ENCODE measurements at regions not wholly inside any gene's neighbourhood (a gene's known extent, or its start where the extent isn't known, plus 50 kb on each side); places are given as distances from the start of the nearest gene placed in this dataset.
"Not testable (repeated sequence)": the region's sequence is repeated elsewhere in the genome, so short reads cannot be mapped to it uniquely, and the experiment has no call there.

DNA sequence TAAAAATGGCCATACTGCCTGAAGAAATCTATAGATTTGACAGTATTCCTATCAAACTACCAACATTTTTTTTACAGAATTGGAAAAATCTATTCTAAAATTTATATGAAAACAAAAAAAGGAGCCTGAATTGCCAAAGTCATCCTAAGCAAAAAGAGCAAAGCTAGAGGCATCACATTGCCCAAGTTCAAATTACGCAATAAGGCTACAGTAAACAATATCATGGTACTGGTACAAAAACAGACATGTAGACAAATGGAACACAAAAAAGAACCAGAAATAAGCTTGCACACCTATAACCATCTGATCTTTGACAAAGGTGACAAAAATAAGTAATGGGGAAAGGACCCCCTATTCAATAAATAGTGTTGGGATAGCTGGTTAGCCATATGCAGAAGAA is 50.2 kb upstream of the THSD7B start:
- no peak for DNase-seq (ENCODE audit: low read depth)

DNA sequence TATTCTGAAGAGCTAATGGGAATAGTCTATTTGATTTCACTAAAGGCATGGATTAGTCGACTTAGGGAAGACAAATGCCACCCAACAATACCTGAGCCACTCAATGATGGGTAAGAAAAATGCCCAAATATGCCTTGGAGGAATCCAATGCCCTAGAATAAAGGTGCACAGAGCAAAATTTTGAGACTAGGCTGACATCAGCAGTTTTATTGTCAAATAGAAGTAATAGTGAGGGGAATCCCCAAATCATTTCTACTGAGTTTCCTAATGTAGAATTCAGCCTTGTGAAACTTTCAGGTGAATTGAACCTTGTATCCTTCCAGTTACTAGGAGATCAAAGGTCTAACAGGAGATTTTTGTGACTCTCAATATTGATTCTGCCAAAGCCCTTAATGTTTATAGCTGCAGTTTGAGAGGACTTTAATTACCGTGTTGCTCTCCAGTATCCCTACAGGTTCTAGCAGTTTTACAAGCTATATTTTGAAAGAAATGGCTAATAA is 50.8 kb upstream of the THSD7B start:
- DNase-seq (ENCODE audit: low read depth), result no peak

DNA sequence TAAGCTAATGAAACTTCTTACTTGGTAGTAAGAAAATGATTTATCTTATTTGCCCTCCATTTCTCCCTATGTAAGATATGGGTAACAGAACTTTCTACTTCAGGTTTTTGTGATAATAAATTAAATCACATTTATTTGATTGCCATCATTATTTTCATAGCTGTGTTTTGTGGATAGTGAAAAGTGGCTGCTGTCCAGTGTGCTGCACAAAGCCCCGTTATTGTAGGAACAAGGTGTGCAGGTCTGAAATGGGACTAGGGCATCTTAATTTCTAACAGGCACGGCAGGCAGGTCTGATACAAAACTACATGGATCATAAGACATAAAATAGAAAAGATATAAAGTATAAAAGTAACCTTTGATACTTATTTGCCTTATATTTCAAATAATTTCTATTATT is 51.6 kb upstream of the THSD7B start:
- no peak for DNase-seq (ENCODE audit: low read depth)

DNA sequence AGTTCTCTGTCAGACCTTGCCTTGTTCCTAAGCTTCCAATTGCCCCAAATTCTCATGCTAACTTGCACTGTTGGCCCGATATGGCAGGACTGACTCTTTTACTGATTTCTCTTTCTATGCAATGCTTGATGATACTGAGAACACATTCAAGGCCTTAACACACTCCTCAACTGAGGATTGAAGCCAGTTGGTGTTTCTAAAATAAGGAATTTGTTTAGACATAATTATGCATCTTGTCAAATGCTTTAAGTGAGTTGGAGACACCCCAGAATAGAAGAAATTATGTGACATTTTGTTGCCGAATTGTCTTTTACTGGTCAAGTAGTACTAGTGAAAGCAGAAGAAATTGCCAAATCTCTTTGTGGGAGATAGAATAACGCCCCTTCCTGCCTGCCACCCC is 60.0 kb upstream of the THSD7B start:
- no peak for DNase-seq (ENCODE audit: low read depth)

DNA sequence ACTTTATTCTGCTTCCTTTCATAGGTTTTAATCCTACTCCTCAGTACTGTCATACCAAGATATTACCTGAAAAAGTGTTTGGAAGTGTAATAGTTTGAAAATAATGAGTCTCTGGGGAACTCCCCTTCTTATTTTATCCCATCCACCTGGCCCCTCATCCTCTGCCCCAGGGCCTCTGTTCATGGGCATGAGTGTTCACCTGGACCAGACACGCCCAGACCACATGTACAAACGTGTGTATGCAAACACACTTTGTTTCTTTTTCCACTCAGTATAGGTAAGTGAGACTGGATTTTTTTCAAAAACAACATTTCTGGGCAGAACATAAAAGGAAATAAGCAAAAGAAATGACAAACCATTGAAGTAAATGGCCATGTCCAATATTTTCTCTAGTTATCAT is 62.1 kb upstream of the THSD7B start:
- DNase-seq (ENCODE audit: low read depth), result no peak

DNA sequence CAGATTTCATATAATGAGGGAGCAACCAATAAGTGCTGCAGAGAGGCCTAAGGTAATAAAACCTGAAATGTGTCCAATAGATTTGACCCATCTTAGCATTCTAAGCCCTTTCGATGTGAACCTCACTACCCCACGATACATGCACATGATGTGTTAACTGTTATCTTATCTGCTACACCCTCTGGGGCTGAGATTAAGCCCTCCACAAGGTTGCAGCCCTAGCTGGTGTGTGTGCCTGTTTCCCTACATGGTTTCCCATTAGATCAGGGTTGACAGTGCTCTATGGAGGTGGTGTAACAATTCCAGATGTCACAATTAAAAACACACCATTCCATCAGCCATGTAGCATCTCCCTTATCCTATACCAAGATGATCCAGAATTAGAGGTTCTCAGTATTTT is 68.9 kb upstream of the THSD7B start:
- DNase-seq (ENCODE audit: low read depth), result no peak

DNA sequence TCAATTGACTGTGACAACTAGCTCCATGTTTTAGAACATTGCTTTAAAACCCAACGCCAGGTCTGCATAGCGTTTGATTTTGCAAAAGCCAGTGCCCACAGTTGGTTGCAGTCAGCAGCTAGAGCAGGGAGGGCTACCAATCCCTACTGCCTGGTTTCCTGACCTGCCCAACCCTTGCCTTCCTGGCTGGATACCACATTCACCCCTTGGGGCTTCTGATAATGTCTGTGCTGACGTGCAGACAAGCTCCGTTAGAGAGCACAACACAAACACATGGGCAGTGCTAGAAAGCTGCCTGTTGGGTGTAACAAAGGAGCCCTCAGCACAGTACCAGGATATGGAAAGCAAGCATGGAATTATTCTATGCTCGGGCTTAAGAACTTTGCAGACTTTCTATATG is 71.4 kb upstream of the THSD7B start:
- no peak for DNase-seq (ENCODE audit: low read depth)

DNA sequence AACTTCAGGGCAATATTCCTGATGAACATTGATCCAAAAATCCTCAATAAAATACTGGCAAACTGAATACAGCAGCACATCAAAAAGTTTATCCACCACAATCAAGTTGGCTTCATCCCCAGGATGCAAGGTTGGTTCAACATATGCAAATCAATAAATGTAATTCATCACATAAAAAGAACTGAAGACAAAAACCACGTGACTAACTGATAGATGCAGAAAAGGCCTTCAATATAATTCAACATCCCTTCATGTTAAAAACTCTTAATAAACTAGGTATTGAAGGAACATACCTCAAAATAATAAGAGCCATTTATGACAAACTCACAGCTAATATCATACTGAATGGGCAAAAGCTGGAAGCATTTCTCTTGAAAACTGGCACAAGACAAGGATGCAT is 85.3 kb upstream of the THSD7B start:
- not testable (repeated sequence) for DNase-seq (ENCODE audit: low read depth)

DNA sequence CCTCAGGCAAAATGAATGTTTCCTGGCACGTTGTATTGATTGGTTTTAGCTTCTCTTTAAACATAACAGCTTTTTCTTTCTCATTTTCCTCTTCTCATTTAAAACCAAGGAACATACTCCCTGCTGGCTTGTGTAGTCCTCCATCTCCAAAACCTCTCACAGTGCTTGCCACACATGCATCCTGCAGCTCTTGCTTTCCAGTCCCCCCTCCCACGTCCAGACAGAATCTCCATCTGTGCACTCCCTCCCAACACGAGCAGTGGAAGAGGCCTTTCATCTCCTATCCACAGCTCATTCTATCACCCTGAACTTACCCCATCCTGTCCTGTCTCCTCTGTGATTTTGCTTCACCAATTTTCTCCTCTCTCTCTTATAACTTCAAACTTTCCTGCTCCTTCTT is 99.6 kb upstream of the THSD7B start:
- no peak for DNase-seq (ENCODE audit: low read depth)

DNA sequence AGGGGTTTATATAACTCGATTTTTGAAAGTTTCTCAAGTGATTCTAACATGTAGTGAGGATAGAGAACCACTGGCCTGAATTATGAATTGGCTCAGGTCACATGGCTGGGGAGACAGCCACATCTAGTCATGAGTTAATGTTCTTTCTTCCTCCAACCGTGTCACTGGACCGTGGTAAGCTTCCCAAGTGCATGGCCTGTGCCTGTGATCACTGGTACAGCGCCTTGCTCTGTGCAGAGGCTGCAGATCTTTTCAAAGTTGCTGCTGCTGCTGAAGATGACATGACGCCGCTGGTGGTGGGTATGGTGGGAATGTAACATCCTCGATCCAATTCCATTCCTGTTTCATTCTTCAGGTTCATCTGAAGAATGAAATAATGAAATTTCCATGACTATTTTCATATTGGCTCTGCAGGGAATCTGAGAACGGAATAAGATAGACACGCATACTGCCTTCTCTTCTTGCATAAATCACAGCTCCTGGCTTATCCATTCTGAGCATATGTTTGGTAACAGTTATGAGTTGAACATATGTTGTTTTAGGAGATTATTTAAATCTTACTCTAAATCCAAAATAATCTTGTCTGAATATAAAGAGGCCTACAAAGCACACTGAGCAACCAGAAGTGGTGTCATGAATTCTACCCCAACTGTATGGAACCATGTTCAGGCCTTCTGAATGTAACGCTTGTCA is 100.5 kb upstream of the THSD7B start:
- DNase-seq (ENCODE audit: low read depth), result no peak

DNA sequence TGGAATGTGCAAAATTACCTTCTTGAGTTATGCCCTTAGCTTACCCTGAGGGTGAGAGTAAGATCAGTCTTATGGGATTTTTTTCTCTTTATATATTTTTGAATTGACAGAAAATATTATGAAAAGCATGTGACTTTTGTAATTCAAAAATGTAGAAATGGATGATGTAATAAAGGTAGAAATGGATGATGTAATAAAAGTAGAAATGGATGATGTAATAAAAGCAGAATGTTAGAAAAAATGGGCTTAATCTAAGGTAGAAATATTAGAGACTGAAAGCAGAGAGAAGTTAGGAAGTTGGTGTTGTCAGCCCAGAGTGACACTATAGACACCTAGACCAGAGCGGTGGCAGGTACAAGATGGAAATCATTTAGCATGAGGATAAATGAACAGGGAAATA is 107.1 kb upstream of the THSD7B start:
- DNase-seq (ENCODE audit: low read depth), result no peak

DNA sequence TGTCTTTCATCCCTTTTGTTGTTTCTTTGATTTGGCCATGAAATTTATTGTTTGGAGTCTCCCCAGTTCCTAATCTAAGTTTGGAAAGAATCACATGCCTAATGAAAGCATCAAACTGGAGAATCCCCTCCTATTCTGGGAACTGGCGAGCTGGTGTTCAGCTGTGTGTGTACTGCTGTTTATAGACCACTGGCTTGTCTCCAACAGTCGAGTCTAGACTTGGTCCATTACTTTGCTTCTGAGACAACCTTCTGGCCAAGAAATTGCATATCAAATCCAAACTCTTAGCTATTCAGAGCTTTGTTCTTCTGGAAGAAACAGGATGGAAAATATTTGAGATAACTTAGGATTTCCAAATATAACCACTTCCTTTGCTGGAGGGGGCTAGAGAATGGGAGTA is 111.5 kb upstream of the THSD7B start:
- no peak for DNase-seq (ENCODE audit: low read depth)

DNA sequence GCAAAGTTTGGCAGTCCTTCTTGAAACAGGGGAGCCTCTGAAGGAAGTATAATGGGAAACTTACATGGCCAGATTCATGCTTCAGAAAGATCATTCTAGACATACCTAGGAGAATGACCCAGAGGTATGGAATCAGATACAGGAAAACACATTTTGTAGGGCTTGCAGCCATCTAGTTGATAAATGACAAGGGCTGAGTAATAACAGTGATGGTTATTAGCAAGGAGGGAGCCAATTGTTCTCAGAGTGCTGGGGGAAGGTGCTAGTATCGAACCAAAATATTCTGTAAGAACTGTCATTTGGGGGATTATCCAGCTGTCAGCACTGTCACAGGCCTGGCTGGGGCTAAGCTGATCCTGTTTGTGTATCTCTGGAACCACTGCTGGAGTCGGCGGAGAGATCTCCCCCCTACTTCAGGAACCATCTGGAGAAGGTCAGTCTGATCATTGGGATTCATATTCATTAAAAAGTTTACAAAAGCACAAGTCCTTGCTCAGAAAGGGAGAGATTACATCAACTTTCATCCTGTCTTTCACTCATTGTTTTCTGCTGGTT is 113.8 kb upstream of the THSD7B start:
- DNase-seq (ENCODE audit: low read depth), result no peak

DNA sequence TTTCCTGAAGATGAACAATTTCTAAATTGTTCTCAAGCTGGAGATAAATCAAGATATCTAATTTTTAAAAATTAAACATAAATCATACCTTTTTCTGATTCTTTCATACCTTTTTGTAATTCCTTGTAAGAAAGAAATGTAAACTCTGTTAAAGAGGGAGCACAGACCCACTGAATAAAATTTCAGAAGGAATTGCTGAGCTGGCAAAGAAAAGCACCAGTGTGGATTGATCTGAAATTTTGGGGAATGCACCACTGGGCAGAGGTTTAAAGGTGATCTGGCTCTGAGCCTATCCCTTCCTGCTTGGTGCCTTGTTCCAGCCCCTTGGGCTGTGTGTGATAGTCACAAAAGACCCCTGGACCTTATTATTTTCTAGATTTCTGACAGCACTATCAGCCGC is 118.3 kb upstream of the THSD7B start:
- DNase-seq (ENCODE audit: low read depth), result no peak

DNA sequence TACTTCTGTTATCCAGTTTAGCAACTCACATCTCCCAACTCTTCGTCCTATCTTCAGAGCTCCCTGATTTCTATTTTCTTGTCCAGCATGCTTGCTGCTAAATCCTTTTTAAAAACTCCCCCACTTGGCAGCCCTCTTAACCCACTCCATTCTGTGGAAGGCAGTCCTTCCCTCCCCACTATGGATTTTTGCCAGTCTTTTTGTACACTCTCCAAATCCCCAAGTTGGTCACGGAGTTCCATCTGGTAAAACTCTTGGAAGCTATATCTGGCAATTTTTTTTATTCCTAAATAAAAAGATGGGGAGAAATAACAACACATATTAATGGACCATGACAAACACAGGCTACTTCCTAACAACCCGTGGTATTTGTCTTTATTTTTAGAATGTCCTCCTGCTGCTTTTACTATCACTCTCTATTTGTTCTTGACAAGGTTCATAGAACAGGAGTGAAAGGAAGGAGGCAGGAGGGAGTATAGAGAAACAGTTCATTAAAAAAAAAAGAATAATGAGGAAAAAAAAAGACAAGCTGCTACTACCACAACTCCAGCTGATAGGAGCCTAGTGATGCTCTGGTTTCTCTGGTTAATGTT is 120.0 kb upstream of the THSD7B start:
- no peak for DNase-seq (ENCODE audit: low read depth)

DNA sequence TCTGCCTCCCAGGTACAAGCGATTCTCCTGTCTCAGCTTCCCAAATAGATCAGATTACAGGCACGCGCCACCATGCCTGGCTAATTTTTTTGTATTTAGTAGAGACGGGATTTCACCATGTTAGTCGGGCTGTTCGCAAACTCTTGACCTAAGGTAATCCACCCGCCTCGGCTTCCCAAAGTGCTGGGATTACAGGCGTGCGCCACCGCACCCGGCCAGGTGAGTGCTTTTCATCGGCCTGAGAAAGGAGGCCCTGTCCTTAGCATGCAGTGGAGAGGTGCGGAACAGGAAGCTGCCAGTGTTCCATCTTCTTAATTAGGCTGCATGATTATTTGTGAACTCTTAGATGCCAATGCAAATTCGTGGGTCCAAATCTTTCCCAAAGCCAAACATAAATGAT is 125.7 kb upstream of the THSD7B start:
- no peak for DNase-seq (ENCODE audit: low read depth)

DNA sequence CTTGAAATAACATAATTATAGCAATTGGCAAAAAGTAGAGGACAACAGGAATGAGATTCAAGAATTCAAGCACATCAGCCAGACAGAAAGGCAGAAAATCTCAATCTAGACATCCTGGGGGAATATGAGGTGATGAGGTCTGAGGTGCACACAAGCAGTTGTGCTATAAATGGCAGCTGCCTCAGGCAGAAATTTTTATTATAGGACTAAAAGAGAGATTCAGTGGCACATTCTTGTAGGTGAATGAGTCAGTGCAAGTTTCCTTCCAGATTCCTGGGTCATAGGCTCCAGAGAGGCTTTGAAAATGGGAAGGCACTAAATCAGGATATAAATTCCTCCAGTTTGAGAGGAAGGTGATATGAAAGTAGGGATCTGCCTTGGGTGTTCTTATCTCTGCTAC is 127.2 kb upstream of the THSD7B start:
- DNase-seq (ENCODE audit: low read depth), result no peak

DNA sequence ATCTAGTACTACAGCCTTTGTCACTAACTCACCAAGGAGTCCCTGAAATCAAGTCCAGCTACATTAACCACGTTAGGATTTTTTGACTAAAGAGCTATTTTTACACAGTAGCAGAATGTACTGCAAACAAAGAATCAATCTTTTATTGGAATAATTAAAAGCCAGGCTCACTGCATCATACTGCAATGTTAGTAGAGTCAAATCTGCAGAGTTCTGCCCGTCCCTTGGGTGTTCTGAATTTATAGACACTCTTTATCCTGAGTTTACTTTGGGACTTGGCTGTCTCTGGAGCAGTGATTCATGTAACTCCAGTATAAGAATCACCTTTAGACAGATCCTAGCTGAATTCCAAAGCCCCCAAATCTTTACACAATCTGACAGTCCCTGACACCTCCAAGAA is 127.9 kb upstream of the THSD7B start:
- DNase-seq (ENCODE audit: low read depth), result no peak

DNA sequence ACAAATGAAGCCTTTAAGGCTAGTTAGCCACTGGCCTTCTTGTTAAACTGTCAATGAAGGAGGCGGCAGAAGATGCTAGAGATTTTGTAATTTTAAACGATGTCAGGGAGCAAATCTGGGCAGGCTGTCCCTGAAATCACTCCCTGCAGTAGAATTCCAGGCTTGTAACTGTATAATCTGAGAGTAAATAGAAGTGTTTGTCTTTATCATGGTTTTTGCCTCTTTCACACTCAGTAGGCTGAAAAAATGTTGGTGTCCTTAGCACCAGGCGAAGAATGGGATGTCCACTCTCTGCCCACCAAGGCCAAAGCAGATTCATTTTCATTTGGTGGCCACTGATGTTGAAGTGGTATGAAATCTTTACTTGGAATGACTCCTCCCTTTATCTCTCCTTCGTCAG is 136.9 kb upstream of the THSD7B start:
- DNase-seq (ENCODE audit: low read depth), result no peak

DNA sequence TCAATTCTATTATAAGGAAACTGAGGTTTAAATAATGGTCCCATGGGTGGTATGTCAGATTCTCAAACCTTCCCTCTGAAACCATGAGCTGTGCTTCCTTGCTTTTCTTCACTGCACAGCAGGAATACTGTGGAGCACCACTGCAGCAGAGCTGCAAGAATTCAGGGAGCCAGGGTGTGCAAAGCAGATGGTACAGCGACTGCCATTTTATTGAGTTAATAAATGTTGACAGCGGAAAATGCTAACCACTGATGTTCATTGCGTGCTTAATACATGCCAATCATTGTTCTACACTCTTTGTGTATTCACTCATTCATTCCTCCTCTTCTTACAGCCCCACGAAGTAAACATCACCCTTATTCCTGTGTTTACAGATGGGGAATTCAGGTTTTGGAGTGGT is 152.2 kb upstream of the THSD7B start:
- no peak for DNase-seq (ENCODE audit: low read depth)

DNA sequence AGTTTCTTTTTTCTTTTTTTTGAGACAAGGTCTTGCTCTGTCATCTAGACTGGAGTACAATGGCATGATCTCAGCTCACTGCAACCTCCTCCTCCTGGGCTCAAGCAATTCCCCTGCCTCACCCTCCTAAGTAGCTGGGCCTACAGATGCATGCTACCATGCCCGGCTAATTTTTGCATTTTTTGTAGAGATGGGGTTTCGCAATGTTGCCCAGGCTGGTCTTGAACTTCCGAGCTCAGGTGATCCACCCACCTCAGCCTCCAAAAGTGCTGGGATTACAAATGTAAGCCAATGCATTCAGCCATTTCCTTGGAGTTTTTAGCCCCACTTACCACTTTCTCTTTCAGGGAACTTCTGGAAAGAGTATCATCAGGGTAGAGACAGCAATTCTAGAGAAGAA is 153.3 kb upstream of the THSD7B start:
- DNase-seq (ENCODE audit: low read depth), result no peak

DNA sequence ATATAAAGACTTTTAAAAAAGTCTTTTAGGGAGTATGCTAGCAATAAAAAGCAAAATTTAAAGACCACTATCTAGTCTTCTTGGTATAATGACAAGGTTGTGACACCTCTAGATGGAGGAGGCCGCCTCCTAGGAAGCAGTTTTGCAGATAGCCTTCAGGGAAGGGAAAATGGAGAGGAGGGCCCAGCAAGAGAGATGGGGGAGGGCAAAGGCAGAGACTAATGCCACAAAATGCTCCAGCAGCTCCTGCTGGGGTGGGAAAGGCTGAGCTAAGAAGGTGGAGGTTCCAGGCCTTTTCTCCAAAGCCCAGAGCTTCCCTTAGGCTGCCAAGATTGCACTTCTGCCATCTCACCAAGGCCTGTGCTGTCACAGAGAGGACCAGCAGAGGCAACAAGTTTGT is 153.9 kb upstream of the THSD7B start:
- DNase-seq (ENCODE audit: low read depth), result no peak

DNA sequence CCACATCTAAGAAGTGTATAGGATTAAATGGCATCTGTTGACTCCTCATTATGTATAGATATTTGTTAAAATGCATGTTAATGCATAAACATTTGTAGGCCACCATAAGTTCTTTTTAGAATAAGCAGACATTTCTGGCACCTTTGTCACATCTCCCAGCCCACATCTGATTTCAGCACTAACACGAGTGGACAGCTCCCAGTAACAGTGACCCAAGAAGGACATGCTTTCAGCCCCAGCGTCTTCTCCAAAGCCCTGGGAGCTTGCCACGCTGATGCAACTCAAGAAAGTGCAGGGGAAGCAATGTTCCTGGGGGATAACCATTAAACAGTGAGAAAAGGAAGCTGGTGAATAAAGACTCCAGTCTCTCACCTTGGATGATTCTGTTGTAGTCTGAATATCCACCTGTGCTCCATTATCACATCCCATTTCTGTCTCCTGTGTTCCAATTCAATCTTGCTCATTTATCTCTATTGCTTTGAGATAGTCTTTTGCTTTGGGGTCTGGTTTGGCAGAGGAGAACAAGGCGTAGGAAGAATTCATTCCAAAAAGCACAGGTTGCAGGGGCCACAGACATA is 182.6 kb upstream of the THSD7B start:
- DNase-seq (ENCODE audit: low read depth), result no peak

DNA sequence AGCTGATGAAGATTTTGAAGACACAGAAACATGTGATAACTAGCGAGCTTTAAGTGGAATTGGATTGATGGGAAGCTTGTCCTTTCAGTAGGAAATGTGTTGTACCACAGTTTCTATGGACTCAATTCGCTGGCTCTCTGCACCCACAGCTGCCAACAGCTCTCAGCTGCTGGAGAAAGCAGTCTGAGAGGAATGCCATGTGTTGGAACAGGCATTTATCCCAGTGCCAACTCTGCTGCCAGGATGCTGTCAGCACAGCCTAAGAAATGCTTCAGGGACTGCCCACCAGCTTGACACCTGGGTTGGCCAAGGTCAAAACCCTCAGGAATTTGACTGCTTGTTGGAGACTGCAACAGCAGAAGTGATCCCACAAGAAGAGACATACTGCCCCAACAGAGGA is 193.0 kb upstream of the THSD7B start:
- no peak for DNase-seq (ENCODE audit: low read depth)
